Mucosa of descending colon (tissue), 3 donors: ENCODE measurements at regions not wholly inside any gene's neighbourhood (a gene's known extent, or its start where the extent isn't known, plus 50 kb on each side); places are given as distances from the start of the nearest gene placed in this dataset.
A peak's percentile ranks its signal among the peaks of the same experiment; 100 is the strongest.

Experiments
- ATAC-seq: fragments of 200-7000 bp; cut with Tn5 transposase; one replicate; pipeline ENCODE4 v1.9.1; 2020; ENCODE audit warnings: mild to moderate bottlenecking, moderate library complexity
- DNase-seq, 3 donors: peaks; one replicate each; pipeline ENCODE4 v3.0.0-alpha.2; 2020
- H3K36me3 ChIP-seq: fragments of 200-600 bp; one replicate; pipeline ENCODE4 v1.8.0; 2021; ENCODE audit warnings: low read depth, mild to moderate bottlenecking
- H3K4me1 ChIP-seq: fragments of 200-600 bp; one replicate; pipeline ENCODE4 v1.8.0; 2021; ENCODE audit warnings: low read depth, mild to moderate bottlenecking
- H3K4me3 ChIP-seq: fragments of 200-600 bp; one replicate; pipeline ENCODE4 v1.8.0; 2021; ENCODE audit warnings: mild to moderate bottlenecking
- H3K9me3 ChIP-seq: fragments of 200-600 bp; one replicate; pipeline ENCODE4 v1.8.0; 2021; ENCODE audit warnings: mild to moderate bottlenecking
- intact Hi-C, 2 donors: fragments of 100-400 bp; cut with DNase I in 1 of 2; cut with micrococcal nuclease in 1 of 2; formaldehyde crosslinking; loops; one replicate each; pipeline versions ENCODE4 v1.11.0 to v1.11.1; 2022; cut with DNase I, micrococcal nuclease
- TF ChIP-seq, protein P1 (sequence below): fragments of 200-600 bp; IDR thresholded peaks from one replicate; pipeline ENCODE4 v1.8.0; 2022; ENCODE audit warnings: antibody characterized with exemption, mild to moderate bottlenecking
- donor health status: DM: no; HTN: no; CAD: no; lungs with moderate emphysema.
- donor health status: DM: no; HTN: no; CAD: no.
- donor health status: DM: no; HTN: yes; CAD: no.

GRCh38 chr15:70196372-70197316 is 98.9 kb upstream of the TLE3 start:
- H3K9me3 ChIP-seq, result no peaks in the 10 kb centered on the region
- H3K4me1 ChIP-seq, result peaks cover 2% of the 10 kb centered on the region
- ATAC-seq (peak; percentile 52), DNase-seq (peak in 1 of 3 donors; percentile 21)
- TF ChIP-seq, protein P1, sequence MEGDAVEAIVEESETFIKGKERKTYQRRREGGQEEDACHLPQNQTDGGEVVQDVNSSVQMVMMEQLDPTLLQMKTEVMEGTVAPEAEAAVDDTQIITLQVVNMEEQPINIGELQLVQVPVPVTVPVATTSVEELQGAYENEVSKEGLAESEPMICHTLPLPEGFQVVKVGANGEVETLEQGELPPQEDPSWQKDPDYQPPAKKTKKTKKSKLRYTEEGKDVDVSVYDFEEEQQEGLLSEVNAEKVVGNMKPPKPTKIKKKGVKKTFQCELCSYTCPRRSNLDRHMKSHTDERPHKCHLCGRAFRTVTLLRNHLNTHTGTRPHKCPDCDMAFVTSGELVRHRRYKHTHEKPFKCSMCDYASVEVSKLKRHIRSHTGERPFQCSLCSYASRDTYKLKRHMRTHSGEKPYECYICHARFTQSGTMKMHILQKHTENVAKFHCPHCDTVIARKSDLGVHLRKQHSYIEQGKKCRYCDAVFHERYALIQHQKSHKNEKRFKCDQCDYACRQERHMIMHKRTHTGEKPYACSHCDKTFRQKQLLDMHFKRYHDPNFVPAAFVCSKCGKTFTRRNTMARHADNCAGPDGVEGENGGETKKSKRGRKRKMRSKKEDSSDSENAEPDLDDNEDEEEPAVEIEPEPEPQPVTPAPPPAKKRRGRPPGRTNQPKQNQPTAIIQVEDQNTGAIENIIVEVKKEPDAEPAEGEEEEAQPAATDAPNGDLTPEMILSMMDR, result no peak
- intact Hi-C loops, result no loop called here
- H3K4me3 ChIP-seq, result no peak overlapping the region
- H3K36me3 ChIP-seq, result no peaks in the 10 kb centered on the region

DNA sequence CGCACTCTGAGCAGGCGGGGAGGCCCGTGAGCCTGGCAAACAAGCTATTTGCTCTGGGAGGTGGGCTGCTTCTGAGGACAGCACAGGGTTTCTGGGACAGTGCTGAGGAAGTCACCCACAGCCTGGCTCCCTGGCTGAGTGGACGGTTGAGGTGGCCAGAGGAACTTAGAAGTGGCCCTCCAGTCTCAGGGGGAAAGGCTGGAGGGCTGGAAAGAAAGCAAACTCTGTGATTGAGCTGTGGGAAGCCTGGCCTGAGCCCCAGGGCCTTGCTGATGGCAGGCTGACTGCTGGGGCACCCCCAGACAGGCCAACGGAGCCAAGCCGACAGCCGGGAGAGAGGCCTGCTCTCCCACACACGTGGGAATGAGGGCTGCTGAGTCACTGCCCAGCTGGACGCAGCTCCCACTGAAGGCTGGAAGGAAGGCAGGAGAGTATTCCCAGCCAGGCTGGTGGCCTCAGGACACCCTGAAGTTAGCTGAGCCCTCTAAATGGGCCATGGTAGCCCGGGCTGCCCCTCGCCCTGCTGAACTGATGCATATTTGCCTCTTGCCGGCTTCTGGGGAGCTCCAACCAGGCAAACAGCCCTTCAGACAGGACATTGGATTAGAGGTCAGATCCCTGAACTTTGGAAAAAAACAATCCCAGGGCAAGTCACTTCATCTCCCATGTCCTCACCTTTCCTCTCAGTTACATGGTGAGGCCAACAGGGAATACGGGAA is 98.0 kb upstream of the TLE3 start:
- ATAC-seq, result peak; percentile 71
- Histone ChIP-seq H3K4me1 (peaks cover 2% of the 10 kb centered on the region), H3K9me3 (no peaks in the 10 kb centered on the region), H3K36me3 (no peaks in the 10 kb centered on the region), H3K4me3 (no peak overlapping the region)
- DNase-seq, result peak; percentile 46 to 76 (median 66)
- intact Hi-C loops, result no loop called here
- TF ChIP-seq, protein P1, result no peak

GRCh38 chr15:70195171-70195570 is 97.5 kb upstream of the TLE3 start:
- H3K4me1 ChIP-seq, result peaks cover 2% of the 10 kb centered on the region
- no peak for ATAC-seq
- H3K36me3 ChIP-seq, result no peaks in the 10 kb centered on the region

DNA sequence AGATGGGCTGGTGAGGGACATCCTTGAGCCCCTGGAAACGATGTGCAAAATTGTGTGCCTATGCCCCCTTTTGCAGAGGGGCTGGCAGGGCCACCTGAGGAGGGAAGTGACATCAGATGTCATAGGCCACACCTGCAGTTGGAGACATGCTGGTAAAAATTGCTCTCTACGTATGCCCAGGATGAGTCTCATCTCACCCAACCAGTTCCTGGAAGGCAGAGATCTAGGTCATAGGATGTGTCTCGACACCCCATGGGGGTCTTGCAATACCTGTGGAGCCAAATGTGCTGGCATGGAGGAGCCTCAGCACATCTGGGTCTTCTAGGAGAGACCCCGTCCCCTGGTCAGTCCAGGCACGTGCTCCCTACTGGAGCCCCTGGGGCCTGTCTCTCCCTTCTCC is 96.5 kb upstream of the TLE3 start:
- Histone ChIP-seq H3K4me1 (peaks cover 2% of the 10 kb centered on the region), H3K9me3 (no peaks in the 10 kb centered on the region), H3K36me3 (no peaks in the 10 kb centered on the region), H3K4me3 (no peak overlapping the region)
- intact Hi-C loops, result no loop called here
- ATAC-seq, result no peak
- no peak for DNase-seq
- TF ChIP-seq, protein P1, result no peak

More at GRCh38 chr15:70195171-70195570, 97.5 kb upstream of the TLE3 start:
- TF ChIP-seq, protein P1, result no peak
- Histone ChIP-seq H3K4me3 (no peak overlapping the region), H3K9me3 (no peaks in the 10 kb centered on the region)
- intact Hi-C loops, result no loop called here
- no peak for DNase-seq

- TF ChIP-seq, protein P1, result no peak
- no peaks in the 10 kb centered on the region for H3K9me3 ChIP-seq
- ATAC-seq, result no peak
- H3K4me1 ChIP-seq, result peaks cover 2% of the 10 kb centered on the region
- H3K36me3 ChIP-seq, result no peaks in the 10 kb centered on the region
- intact Hi-C loops, result no loop called here
- DNase-seq, result no peak
- no peak overlapping the region for H3K4me3 ChIP-seq
Measured at GRCh38 chr15:70193734-70194133, 96.0 kb upstream of the TLE3 start.
